ENCODE measurements at regions not wholly inside any gene's neighbourhood (a gene's known extent, or its start where the extent isn't known, plus 50 kb on each side); places are given as distances from the start of the nearest gene placed in this dataset.

GRCh38 chr10:28246023-28246422 is 56.8 kb downstream of the MPP7 start:
- Histone ChIP-seq H3K27ac (ENCODE audit: low read length) (no peak overlapping the region), H4K20me1 (ENCODE audit: insufficient read depth, low read length) (no peaks in the 10 kb centered on the region), H3K4me1 (ENCODE audit: low read length) (no peaks in the 10 kb centered on the region), H3K4me3 (ENCODE audit: low read length) (no peak overlapping the region), H3K9me3 (ENCODE audit: insufficient read depth, low read length) (no peaks in the 10 kb centered on the region), H3K9ac (ENCODE audit: low read length) (no peak overlapping the region), H3K27me3 (ENCODE audit: low read depth, low read length) (no peaks in the 10 kb centered on the region), H3K36me3 (replicated peaks; ENCODE audit: low read depth, low read length) (no peaks in the 10 kb centered on the region), H3K79me2 (ENCODE audit: low read length) (no peaks in the 10 kb centered on the region), H3K4me2 (ENCODE audit: low read length) (no peak overlapping the region), H2AFZ (ENCODE audit: low read depth, low read length) (no peak overlapping the region)
- no peak for TF ChIP-seq CTCF (IDR thresholded peaks at IDR 0.05; ENCODE audit: low read depth, low read length)
- TF ChIP-seq EZH2phosphoT487 (IDR thresholded peaks at IDR 0.05; ENCODE audit: low read depth): no peak

- no peak overlapping the region for H3K4me2 ChIP-seq (ENCODE audit: low read length)
- H3K27me3 ChIP-seq (ENCODE audit: low read depth, low read length): no peaks in the 10 kb centered on the region
- H3K36me3 ChIP-seq (replicated peaks; ENCODE audit: low read depth, low read length): no peaks in the 10 kb centered on the region
- H3K4me3 ChIP-seq (ENCODE audit: low read length): no peak overlapping the region
- no peak overlapping the region for H2AFZ ChIP-seq (ENCODE audit: low read depth, low read length)
- H3K4me1 ChIP-seq (ENCODE audit: low read length): no peaks in the 10 kb centered on the region
- TF ChIP-seq EZH2phosphoT487 (IDR thresholded peaks at IDR 0.05; ENCODE audit: low read depth) (no peak), CTCF (IDR thresholded peaks at IDR 0.05; ENCODE audit: low read depth, low read length) (no peak)
- no peaks in the 10 kb centered on the region for H3K79me2 ChIP-seq (ENCODE audit: low read length)
- no peak overlapping the region for H3K27ac ChIP-seq (ENCODE audit: low read length)
- no peaks in the 10 kb centered on the region for H3K9me3 ChIP-seq (ENCODE audit: insufficient read depth, low read length)
- no peak overlapping the region for H3K9ac ChIP-seq (ENCODE audit: low read length)
- no peaks in the 10 kb centered on the region for H4K20me1 ChIP-seq (ENCODE audit: insufficient read depth, low read length)
Measured at GRCh38 chr10:28243923-28244322, 58.9 kb downstream of the MPP7 start.

DNA sequence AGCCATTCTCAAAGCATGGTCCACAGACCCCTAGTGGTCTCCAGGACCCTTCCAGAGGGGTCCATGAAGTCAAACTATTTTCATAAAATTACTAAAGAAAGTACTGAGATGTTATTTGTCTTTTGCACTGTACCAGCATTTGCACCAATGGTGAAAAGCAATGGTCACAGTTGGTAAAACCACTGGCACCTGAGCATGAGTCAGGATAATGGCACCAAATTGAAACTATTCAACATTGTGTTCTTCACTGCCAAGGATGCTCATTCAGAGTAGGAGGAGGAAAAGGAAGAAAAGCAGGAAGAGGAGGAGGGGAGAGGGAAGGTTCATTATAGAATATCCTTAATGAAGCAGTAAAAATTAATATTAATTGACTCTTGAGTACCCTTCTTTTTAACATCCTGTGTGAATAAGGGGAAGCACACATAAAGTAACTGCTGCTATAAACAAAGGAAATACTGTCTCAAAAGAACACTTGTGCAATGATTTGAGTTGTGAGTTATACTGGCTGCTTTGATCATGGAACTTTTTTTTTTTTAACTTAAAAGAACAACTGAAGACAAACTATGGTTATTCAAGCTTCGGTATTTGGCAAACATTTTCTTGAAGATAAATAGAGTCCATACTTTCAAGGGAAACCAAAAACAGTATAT is 60.2 kb downstream of the MPP7 start:
- no peak overlapping the region for H3K9ac ChIP-seq (ENCODE audit: low read length)
- H2AFZ ChIP-seq (ENCODE audit: low read depth, low read length): no peak overlapping the region
- no peaks in the 10 kb centered on the region for H3K4me1 ChIP-seq (ENCODE audit: low read length)
- H4K20me1 ChIP-seq (ENCODE audit: insufficient read depth, low read length): no peaks in the 10 kb centered on the region
- H3K4me2 ChIP-seq (ENCODE audit: low read length): no peak overlapping the region
- no peak overlapping the region for H3K27ac ChIP-seq (ENCODE audit: low read length)
- H3K27me3 ChIP-seq (ENCODE audit: low read depth, low read length): no peaks in the 10 kb centered on the region
- no peaks in the 10 kb centered on the region for H3K9me3 ChIP-seq (ENCODE audit: insufficient read depth, low read length)
- no peak overlapping the region for H3K4me3 ChIP-seq (ENCODE audit: low read length)
- no peak for TF ChIP-seq EZH2phosphoT487 (IDR thresholded peaks at IDR 0.05; ENCODE audit: low read depth)
- no peak for TF ChIP-seq CTCF (IDR thresholded peaks at IDR 0.05; ENCODE audit: low read depth, low read length)
- H3K36me3 ChIP-seq (replicated peaks; ENCODE audit: low read depth, low read length): no peaks in the 10 kb centered on the region
- H3K79me2 ChIP-seq (ENCODE audit: low read length): no peaks in the 10 kb centered on the region

DNA sequence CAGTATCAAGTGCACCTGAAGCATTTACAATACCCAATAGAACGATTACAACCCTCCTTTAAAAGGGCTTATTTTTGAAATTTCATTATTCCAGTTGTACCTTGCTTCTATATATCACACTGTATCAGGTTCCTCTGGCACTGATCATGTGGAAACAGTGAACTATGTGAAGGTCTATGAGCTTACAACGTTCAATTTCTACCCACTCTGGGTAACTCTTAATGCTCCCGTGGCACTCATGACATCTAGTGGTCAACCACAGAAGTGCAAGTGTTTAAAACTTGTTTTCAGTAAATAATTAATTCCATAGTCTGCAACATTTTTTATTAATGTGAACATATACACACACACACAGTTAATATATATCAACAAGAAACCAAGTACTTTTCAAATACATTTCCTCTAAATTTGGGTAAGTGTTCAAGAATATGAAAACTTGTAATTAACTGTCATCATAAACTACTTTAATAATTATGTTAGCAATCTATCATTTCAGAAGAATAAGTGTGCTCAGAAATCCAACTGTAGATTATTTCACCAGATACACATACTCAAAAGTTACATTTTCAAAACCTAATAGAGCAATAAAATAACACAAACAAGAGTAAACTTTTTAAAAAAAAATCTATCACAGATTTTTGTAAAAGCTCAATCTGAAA is 61.0 kb downstream of the MPP7 start:
- TF ChIP-seq CTCF (IDR thresholded peaks at IDR 0.05; ENCODE audit: low read depth, low read length) (peak; percentile 72), EZH2phosphoT487 (IDR thresholded peaks at IDR 0.05; ENCODE audit: low read depth) (no peak)
- no peaks in the 10 kb centered on the region for H3K9me3 ChIP-seq (ENCODE audit: insufficient read depth, low read length)
- no peaks in the 10 kb centered on the region for H3K79me2 ChIP-seq (ENCODE audit: low read length)
- peak overlapping the region; percentile 37; the same call in 1 of the 2 replicates for H3K4me2 ChIP-seq (ENCODE audit: low read length)
- H3K36me3 ChIP-seq (replicated peaks; ENCODE audit: low read depth, low read length): no peaks in the 10 kb centered on the region
- H3K4me3 ChIP-seq (ENCODE audit: low read length): no peak overlapping the region
- no peaks in the 10 kb centered on the region for H3K27me3 ChIP-seq (ENCODE audit: low read depth, low read length)
- H3K9ac ChIP-seq (ENCODE audit: low read length): no peak overlapping the region
- H2AFZ ChIP-seq (ENCODE audit: low read depth, low read length): no peak overlapping the region
- no peaks in the 10 kb centered on the region for H3K4me1 ChIP-seq (ENCODE audit: low read length)
- H4K20me1 ChIP-seq (ENCODE audit: insufficient read depth, low read length): no peaks in the 10 kb centered on the region
- no peak overlapping the region for H3K27ac ChIP-seq (ENCODE audit: low read length)
